Esophagus muscularis mucosa (tissue), 4 donors: ENCODE measurements at regions not wholly inside any gene's neighbourhood (a gene's known extent, or its start where the extent isn't known, plus 50 kb on each side); places are given as distances from the start of the nearest gene placed in this dataset.

ENCODE experiments used
- DNase-seq: peaks from one replicate; pipeline ENCODE4 v3.0.0-alpha.2; 2017; ENCODE audit errors: extremely low spot score
- H3K27ac ChIP-seq, 4 donors: fragments of 200-600 bp; sonication (generic); replicated peaks in 1 of 4; 1 replicate in 3 of 4; 2 replicates in 1 of 4; pipeline ENCODE4 v1.5.1; 2016 to 2019; ENCODE audit warnings: mild to moderate bottlenecking in 1 of 4
- H3K27me3 ChIP-seq, 4 donors: fragments of 200-600 bp; sonication (generic); one replicate each; pipeline versions ENCODE4 v1.5.1 to v1.6.0; 2016 to 2019
- H3K36me3 ChIP-seq, 4 donors: fragments of 200-600 bp; sonication (generic); one replicate each; pipeline ENCODE4 v1.5.1; 2016 to 2019
- H3K4me1 ChIP-seq, 4 donors: fragments of 200-600 bp; sonication (generic); one replicate each; pipeline ENCODE4 v1.5.1; 2016 to 2019
- H3K4me3 ChIP-seq, 4 donors: fragments of 200-600 bp; sonication (generic); 1 replicate in 2 of 4; 2 replicates in 2 of 4; pipeline ENCODE4 v1.5.1; 2016 to 2019; ENCODE audit warnings: mild to moderate bottlenecking in 4 of 4, moderate library complexity in 1 of 4
- H3K9me3 ChIP-seq, 4 donors: fragments of 200-600 bp; sonication (generic); 1 replicate in 3 of 4; 2 replicates in 1 of 4; pipeline ENCODE4 v1.5.1; 2016 to 2019
- CTCF ChIP-seq, 3 experiments: fragments of 200-600 bp in 2 of 3; fragments of 450-650 bp in 1 of 3; sonication (generic) in 2 of 3; IDR thresholded peaks; one replicate each; pipeline ENCODE4 v1.5.1; 2017 to 2019; ENCODE audit warnings: antibody characterized with exemption in 3 of 3, mild to moderate bottlenecking in 2 of 3, moderate library complexity in 1 of 3
- EP300 ChIP-seq: sonication (generic); formaldehyde crosslinking; IDR thresholded peaks from one replicate; pipeline ENCODE4 v1.6.1; 2017; ENCODE audit warnings: antibody characterized with exemption
- POLR2A ChIP-seq: fragments of 450-650 bp; IDR thresholded peaks from one replicate; pipeline ENCODE4 v1.6.1; 2017; ENCODE audit warnings: antibody characterized with exemption, moderate library complexity, mild to moderate bottlenecking, low read depth
- POLR2AphosphoS5 ChIP-seq, 2 donors: sonication (generic); formaldehyde crosslinking; IDR thresholded peaks; one replicate each; pipeline ENCODE4 v1.6.1; 2017; ENCODE audit warnings: antibody characterized with exemption in 2 of 2
- WGBS: methylation state at CpG from one replicate; pipeline ENCODE4 v1.1.5; 2018; 5-methylcytosine and 5-hydroxymethylcytosine counted together
- intact Hi-C: fragments of 100-400 bp; cut with DNase I; formaldehyde crosslinking; loops from one replicate; pipeline ENCODE4 v1.15.1; 2023
- small RNA-seq, 3 donors: library from RNA; depleted of rRNA; stranded (forward); fragments of <200 nt; gene quantifications; one replicate each; pipeline ENCODE3, GENCODE V24; 2016

GRCh38 chr20:62591122-62591468 lies 51.2 kb upstream of the SLCO4A1 start:
- peaks cover 0 to 100% (median 21%) of the 10 kb centered on the region in 4 donors for H3K27me3 ChIP-seq
- 50% methylated on average over 2 of the region's 11 CpGs for WGBS
- intact Hi-C loops, result no loop called here

GRCh38 chr20:62591591-62591990 lies 50.7 kb upstream of the SLCO4A1 start:
- Histone ChIP-seq H3K27ac (no peak overlapping the region), H3K4me3 (no peak overlapping the region), H3K27me3 (peaks cover 0 to 100% (median 24%) of the 10 kb centered on the region in 4 donors), H3K36me3 (no peaks in the 10 kb centered on the region), H3K4me1 (peaks cover 0 to 28% (median 19%) of the 10 kb centered on the region in 4 donors), H3K9me3 (no peaks in the 10 kb centered on the region)
- 85% methylated on average over 9 of the region's 10 CpGs for WGBS
- intact Hi-C loops, result no loop called here
- DNase-seq, result no peak
- TF ChIP-seq POLR2AphosphoS5 (IDR thresholded peaks at IDR 0.05), result no peak
- TF ChIP-seq EP300, result no peak
- TF ChIP-seq POLR2A, result no peak
- no peak for TF ChIP-seq CTCF (IDR thresholded peaks at IDR 0.05)

More at GRCh38 chr20:62591122-62591468, 51.2 kb upstream of the SLCO4A1 start:
- Histone ChIP-seq H3K36me3 (no peaks in the 10 kb centered on the region), H3K27ac (no peak overlapping the region), H3K4me3 (no peak overlapping the region), H3K4me1 (peaks cover 0 to 23% (median 15%) of the 10 kb centered on the region in 4 donors), H3K9me3 (no peaks in the 10 kb centered on the region)
- no peak for TF ChIP-seq EP300
- TF ChIP-seq POLR2AphosphoS5 (IDR thresholded peaks at IDR 0.05), result no peak
- no peak for TF ChIP-seq POLR2A
- TF ChIP-seq CTCF (IDR thresholded peaks at IDR 0.05), result no peak
- no peak for DNase-seq

Small RNA genes in the stretch of these regions (small RNA-seq; reads per million reads assigned to genes)
- gene MIR1-1, result 0 reads per million in 3 donors
